ENCODE measurements at regions not wholly inside any gene's neighbourhood (a gene's known extent, or its start where the extent isn't known, plus 50 kb on each side); places are given as distances from the start of the nearest gene placed in this dataset.

GRCh38 chr2:8549942-8550341 lies 131.9 kb upstream of the ID2 start:
- no peaks in the 10 kb centered on the region for H3K9me3 ChIP-seq (ENCODE audit: low read length)
- no peak overlapping the region for H3K4me2 ChIP-seq (ENCODE audit: low read length)
- TF ChIP-seq MXI1 (conservative IDR thresholded peaks at IDR 0.05; ENCODE audit: poor library complexity, severe bottlenecking) (no peak), REST (IDR thresholded peaks at IDR 0.05; ENCODE audit: borderline replicate concordance) (no peak), TAF1 (IDR thresholded peaks at IDR 0.05; ENCODE audit: low read depth) (no peak), EZH2 (IDR thresholded peaks at IDR 0.05; ENCODE audit: borderline replicate concordance, insufficient read depth, low read length, poor library complexity, severe bottlenecking) (no peak), EP300 (conservative IDR thresholded peaks at IDR 0.05; ENCODE audit: poor library complexity, severe bottlenecking) (no peak), POLR2AphosphoS5 (IDR thresholded peaks at IDR 0.05) (no peak), RAD21 (conservative IDR thresholded peaks at IDR 0.05) (no peak), SMC3 (conservative IDR thresholded peaks at IDR 0.05; ENCODE audit: poor library complexity) (no peak), CTCF (IDR thresholded peaks at IDR 0.05; ENCODE audit: poor library complexity, severe bottlenecking) (no peak)
- no peaks in the 10 kb centered on the region for H3K9me2 ChIP-seq (ENCODE audit: insufficient read depth, low read length)
- no peak overlapping the region for H3K9ac ChIP-seq (ENCODE audit: low read length)
- H2AFZ ChIP-seq (ENCODE audit: low read depth, low read length): no peak overlapping the region
- H3F3A ChIP-seq (ENCODE audit: insufficient read depth, low read length, poor library complexity, severe bottlenecking): no peaks in the 10 kb centered on the region
- H3K4me3 ChIP-seq (ENCODE audit: low read length): no peak overlapping the region
- H3K79me2 ChIP-seq (replicated peaks; ENCODE audit: insufficient read depth, low read length): no peaks in the 10 kb centered on the region
- H3K27me3 ChIP-seq (ENCODE audit: insufficient read depth, low read depth, low read length): no peaks in the 10 kb centered on the region
- H3K36me3 ChIP-seq (ENCODE audit: insufficient read depth, low read length): no peaks in the 10 kb centered on the region
- no peak overlapping the region for H3K27ac ChIP-seq (ENCODE audit: low read length)
- no peaks in the 10 kb centered on the region for H4K20me1 ChIP-seq (ENCODE audit: insufficient read depth)

- H3K9me2 ChIP-seq (ENCODE audit: insufficient read depth, low read length): no peaks in the 10 kb centered on the region
- no peaks in the 10 kb centered on the region for H3K36me3 ChIP-seq (ENCODE audit: insufficient read depth, low read length)
- H3K9ac ChIP-seq (ENCODE audit: low read length): no peak overlapping the region
- no peak overlapping the region for H3K4me2 ChIP-seq (ENCODE audit: low read length)
- no peaks in the 10 kb centered on the region for H3K27me3 ChIP-seq (ENCODE audit: insufficient read depth, low read depth, low read length)
- H3F3A ChIP-seq (ENCODE audit: insufficient read depth, low read length, poor library complexity, severe bottlenecking): no peaks in the 10 kb centered on the region
- no peaks in the 10 kb centered on the region for H4K20me1 ChIP-seq (ENCODE audit: insufficient read depth)
- H3K9me3 ChIP-seq (ENCODE audit: low read length): no peaks in the 10 kb centered on the region
- H2AFZ ChIP-seq (ENCODE audit: low read depth, low read length): no peak overlapping the region
- no peak overlapping the region for H3K4me3 ChIP-seq (ENCODE audit: low read length)
- H3K79me2 ChIP-seq (replicated peaks; ENCODE audit: insufficient read depth, low read length): no peaks in the 10 kb centered on the region
- no peak overlapping the region for H3K27ac ChIP-seq (ENCODE audit: low read length)
- TF ChIP-seq CTCF (IDR thresholded peaks at IDR 0.05; ENCODE audit: poor library complexity, severe bottlenecking) (no peak), REST (IDR thresholded peaks at IDR 0.05; ENCODE audit: borderline replicate concordance) (no peak), MXI1 (conservative IDR thresholded peaks at IDR 0.05; ENCODE audit: poor library complexity, severe bottlenecking) (no peak), EP300 (conservative IDR thresholded peaks at IDR 0.05; ENCODE audit: poor library complexity, severe bottlenecking) (no peak), SMC3 (conservative IDR thresholded peaks at IDR 0.05; ENCODE audit: poor library complexity) (no peak), RAD21 (conservative IDR thresholded peaks at IDR 0.05) (no peak)
These were observed 131.4 kb upstream of the ID2 start for GRCh38 chr2:8550481-8550880.

Measured in neural cell (in vitro differentiated cells).